ENCODE measurements at regions not wholly inside any gene's neighbourhood (a gene's known extent, or its start where the extent isn't known, plus 50 kb on each side); places are given as distances from the start of the nearest gene placed in this dataset.

DNA sequence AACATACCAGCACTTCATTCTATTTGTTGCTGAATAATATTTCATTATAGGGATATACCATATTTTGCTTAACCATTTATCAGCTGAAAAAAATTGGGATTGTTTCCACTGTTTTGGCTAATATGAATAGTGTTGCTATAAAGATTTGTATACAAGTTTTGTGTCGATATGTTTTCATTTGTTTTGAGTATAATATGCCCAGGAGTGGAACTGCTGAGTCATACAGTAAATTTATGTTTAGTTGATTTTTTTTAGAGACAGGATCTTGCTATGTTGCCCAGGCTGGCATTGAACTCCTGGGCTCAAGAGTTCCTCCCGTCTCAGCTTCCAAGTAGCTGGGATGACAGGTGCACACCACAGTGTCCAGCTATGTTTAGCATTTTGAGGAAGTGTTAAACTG lies 131.5 kb upstream of the TMCC3 start:
- H3K27me3 ChIP-seq (ENCODE audit: low read depth) = no peaks in the 10 kb centered on the region
- H3K27ac ChIP-seq = no peak overlapping the region
- intact Hi-C loops (cut with DNase I) = no loop called here
- H3K9me3 ChIP-seq = no peaks in the 10 kb centered on the region
- no peak for ATAC-seq
- no peak for DNase-seq
- H3K36me3 ChIP-seq = no peaks in the 10 kb centered on the region
- H3K4me1 ChIP-seq = no peaks in the 10 kb centered on the region
- TF ChIP-seq, protein P1, sequence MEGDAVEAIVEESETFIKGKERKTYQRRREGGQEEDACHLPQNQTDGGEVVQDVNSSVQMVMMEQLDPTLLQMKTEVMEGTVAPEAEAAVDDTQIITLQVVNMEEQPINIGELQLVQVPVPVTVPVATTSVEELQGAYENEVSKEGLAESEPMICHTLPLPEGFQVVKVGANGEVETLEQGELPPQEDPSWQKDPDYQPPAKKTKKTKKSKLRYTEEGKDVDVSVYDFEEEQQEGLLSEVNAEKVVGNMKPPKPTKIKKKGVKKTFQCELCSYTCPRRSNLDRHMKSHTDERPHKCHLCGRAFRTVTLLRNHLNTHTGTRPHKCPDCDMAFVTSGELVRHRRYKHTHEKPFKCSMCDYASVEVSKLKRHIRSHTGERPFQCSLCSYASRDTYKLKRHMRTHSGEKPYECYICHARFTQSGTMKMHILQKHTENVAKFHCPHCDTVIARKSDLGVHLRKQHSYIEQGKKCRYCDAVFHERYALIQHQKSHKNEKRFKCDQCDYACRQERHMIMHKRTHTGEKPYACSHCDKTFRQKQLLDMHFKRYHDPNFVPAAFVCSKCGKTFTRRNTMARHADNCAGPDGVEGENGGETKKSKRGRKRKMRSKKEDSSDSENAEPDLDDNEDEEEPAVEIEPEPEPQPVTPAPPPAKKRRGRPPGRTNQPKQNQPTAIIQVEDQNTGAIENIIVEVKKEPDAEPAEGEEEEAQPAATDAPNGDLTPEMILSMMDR (IDR thresholded peaks at IDR 0.05) = no peak
- H3K4me3 ChIP-seq = no peak overlapping the region

DNA sequence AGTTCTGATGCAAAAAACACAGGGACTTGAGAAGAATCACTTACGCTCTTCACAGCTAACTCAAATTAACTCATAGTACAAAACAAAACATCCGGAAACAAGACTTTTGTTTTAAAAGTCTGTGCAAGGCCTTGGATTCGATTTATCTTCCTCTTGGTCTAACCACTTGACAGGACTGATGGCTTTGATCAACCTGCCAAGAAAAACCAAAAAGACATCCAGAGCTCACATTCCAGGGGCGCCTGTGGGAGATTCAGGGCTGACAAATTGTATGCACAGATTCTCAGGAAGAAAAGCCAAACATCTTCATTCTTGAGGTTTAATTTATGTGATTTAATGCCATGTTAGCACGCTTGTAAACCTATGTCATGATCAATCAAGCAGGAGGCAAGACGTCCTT lies 129.1 kb upstream of the TMCC3 start:
- Histone ChIP-seq H3K36me3 (no peaks in the 10 kb centered on the region), H3K27ac (no peak overlapping the region), H3K27me3 (ENCODE audit: low read depth) (no peaks in the 10 kb centered on the region), H3K4me1 (no peaks in the 10 kb centered on the region), H3K4me3 (no peak overlapping the region), H3K9me3 (no peaks in the 10 kb centered on the region)
- ATAC-seq (no peak), DNase-seq (no peak)
- intact Hi-C loops (cut with DNase I) = no loop called here
- TF ChIP-seq, protein P1 (IDR thresholded peaks at IDR 0.05) = no peak

DNA sequence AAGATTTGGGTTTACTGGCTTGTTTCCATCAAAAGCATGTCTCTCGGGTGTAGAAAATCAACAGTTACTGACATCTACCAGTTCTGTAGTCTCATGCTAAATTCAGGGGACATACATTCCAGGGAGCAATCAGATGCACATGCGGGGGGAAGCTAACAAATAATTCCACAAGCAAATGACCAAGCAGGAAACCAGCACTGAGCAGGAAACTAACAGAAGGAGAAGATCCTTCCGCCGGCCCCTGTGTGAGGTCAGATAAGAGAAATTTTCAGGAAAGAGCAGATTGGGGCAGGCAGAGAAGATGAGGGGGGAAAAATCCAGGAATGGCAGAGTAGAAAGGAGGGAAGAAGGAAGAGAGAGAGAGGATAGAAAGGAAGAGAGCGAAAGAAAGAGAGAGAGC lies 127.6 kb upstream of the TMCC3 start:
- H3K27ac ChIP-seq = no peak overlapping the region
- ATAC-seq = no peak

DNA sequence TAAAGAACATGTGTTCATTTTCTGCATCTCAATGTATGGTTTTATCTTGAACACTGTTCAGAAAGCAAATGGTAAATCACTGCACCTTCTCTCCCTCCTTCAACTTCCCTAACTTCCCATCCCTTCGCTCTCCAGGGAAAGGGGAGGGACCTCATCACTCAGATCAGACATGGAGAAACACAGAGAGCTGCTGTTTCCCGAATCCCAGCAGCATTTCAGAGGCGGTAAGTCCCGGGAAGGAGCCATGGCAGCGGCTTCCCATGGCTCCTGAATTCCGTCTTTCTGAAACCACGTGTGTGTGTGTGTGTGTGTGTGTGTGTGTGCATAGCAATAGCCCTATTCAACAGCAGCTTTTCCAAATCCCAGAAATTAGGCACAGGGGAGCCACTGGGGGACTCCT lies 125.4 kb upstream of the TMCC3 start:
- intact Hi-C loops (cut with DNase I) = no loop called here
- TF ChIP-seq, protein P1 (IDR thresholded peaks at IDR 0.05) = no peak

More for the DNA sequence above, 127.6 kb upstream of the TMCC3 start:
- intact Hi-C loops (cut with DNase I) = no loop called here
- no peak overlapping the region for H3K4me3 ChIP-seq
- H3K36me3 ChIP-seq = no peaks in the 10 kb centered on the region
- no peaks in the 10 kb centered on the region for H3K4me1 ChIP-seq
- TF ChIP-seq, protein P1 (IDR thresholded peaks at IDR 0.05) = no peak
- no peak for DNase-seq
- no peaks in the 10 kb centered on the region for H3K9me3 ChIP-seq
- H3K27me3 ChIP-seq (ENCODE audit: low read depth) = no peaks in the 10 kb centered on the region

DNA sequence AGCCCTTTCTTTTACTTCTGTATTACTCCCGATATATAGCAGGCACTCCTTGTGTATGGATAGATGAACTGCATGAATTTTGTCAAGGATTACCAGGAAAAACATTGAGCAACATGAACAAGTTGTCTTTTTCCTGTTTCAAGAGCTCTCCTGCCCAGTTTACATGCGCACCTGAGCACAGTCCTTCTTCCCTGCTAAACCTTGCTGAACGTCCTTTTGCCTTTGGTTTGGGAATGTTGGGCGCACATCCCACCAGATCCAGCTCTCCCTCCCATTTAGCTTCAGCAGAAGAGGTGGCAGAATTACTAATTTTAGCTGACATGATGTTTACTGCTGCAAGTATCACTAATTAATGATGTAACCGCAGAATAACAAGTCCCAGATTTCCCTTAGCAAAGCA lies 121.4 kb upstream of the TMCC3 start:
- intact Hi-C loops (cut with DNase I) = no loop called here
- no peak overlapping the region for H3K27ac ChIP-seq
- no peak for DNase-seq

More for the DNA sequence above, 125.4 kb upstream of the TMCC3 start:
- no peaks in the 10 kb centered on the region for H3K27me3 ChIP-seq (ENCODE audit: low read depth)
- H3K36me3 ChIP-seq = no peaks in the 10 kb centered on the region
- H3K4me3 ChIP-seq = no peak overlapping the region
- no peaks in the 10 kb centered on the region for H3K4me1 ChIP-seq
- no peak for ATAC-seq
- no peak overlapping the region for H3K27ac ChIP-seq
- H3K9me3 ChIP-seq = no peaks in the 10 kb centered on the region
- no peak for DNase-seq

More for the DNA sequence above, 121.4 kb upstream of the TMCC3 start:
- H3K4me1 ChIP-seq = no peaks in the 10 kb centered on the region
- H3K9me3 ChIP-seq = no peaks in the 10 kb centered on the region
- TF ChIP-seq, protein P1 (IDR thresholded peaks at IDR 0.05) = no peak
- H3K4me3 ChIP-seq = no peak overlapping the region
- H3K27me3 ChIP-seq (ENCODE audit: low read depth) = no peaks in the 10 kb centered on the region
- H3K36me3 ChIP-seq = no peaks in the 10 kb centered on the region
- no peak for ATAC-seq

Data from lower lobe of right lung (tissue), 2 donors.